ENCODE measurements at regions not wholly inside any gene's neighbourhood (a gene's known extent, or its start where the extent isn't known, plus 50 kb on each side); places are given as distances from the start of the nearest gene placed in this dataset.

- TF ChIP-seq RAD21 (IDR thresholded peaks at IDR 0.05 in 1 of 2, conservative IDR thresholded peaks at IDR 0.05 in 1 of 2; ENCODE audit: low read depth in 2 of 2, low read length in 2 of 2) (no peak), KDM5A (IDR thresholded peaks at IDR 0.05; ENCODE audit: low read length) (no peak), EP300 (IDR thresholded peaks at IDR 0.05; ENCODE audit: borderline replicate concordance in 1 of 2, low read depth in 2 of 2, low read length in 2 of 2) (no peak)
Measured at GRCh38 chr5:61704289-61704688, 372.2 kb downstream of the ZSWIM6 start (continued).
